Peyer's patch (tissue), 4 donors: ENCODE measurements at regions not wholly inside any gene's neighbourhood (a gene's known extent, or its start where the extent isn't known, plus 50 kb on each side); places are given as distances from the start of the nearest gene placed in this dataset.
"Not testable (repeated sequence)": the region's sequence is repeated elsewhere in the genome, so short reads cannot be mapped to it uniquely, and the experiment has no call there.

Experiments
- CTCF ChIP-seq, 6 experiments: fragments of 450-650 bp in 4 of 6; fragments of 200-600 bp in 2 of 6; sonication (generic) in 1 of 6; IDR thresholded peaks; one replicate each; pipeline ENCODE4 v1.5.1; 2017 to 2019; ENCODE audit warnings: antibody characterized with exemption in 6 of 6, mild to moderate bottlenecking in 3 of 6, moderate library complexity in 1 of 6
- POLR2A ChIP-seq, 2 donors: fragments of 450-650 bp; IDR thresholded peaks; one replicate each; pipeline ENCODE4 v1.5.1; 2017; ENCODE audit warnings: antibody characterized with exemption in 2 of 2, mild to moderate bottlenecking in 2 of 2, moderate library complexity in 2 of 2

GRCh38 chr4:104930745-104931736 lies 215.6 kb upstream of the TET2 start:
- TF ChIP-seq CTCF (IDR thresholded peaks at IDR 0.05) = peak in 3 of 6 experiments; percentile 14 to 31 (median 29)
- not testable (repeated sequence) for TF ChIP-seq POLR2A (IDR thresholded peaks at IDR 0.05)
